CD14-positive monocyte (primary cell): ENCODE measurements at regions not wholly inside any gene's neighbourhood (a gene's known extent, or its start where the extent isn't known, plus 50 kb on each side); places are given as distances from the start of the nearest gene placed in this dataset.

ENCODE experiments used
- DNase-seq, 3 donors: peaks; one replicate each; pipeline ENCODE4 v3.0.0-alpha.2; 2011 to 2022
- H2AFZ ChIP-seq: 2 replicates; pipeline ENCODE4 v1.6.0; 2012; ENCODE audit warnings: mild to moderate bottlenecking, low read depth, low read length, inconsistent platforms; ENCODE audit not compliant: insufficient read depth, poor library complexity, severe bottlenecking
- H3K27ac ChIP-seq, 2 donors: 1 replicate in 1 of 2; 2 replicates in 1 of 2; pipeline ENCODE4 v1.5.1; 2012 to 2013; ENCODE audit warnings: low read length in 2 of 2, control low read depth in 1 of 2, inconsistent platforms in 1 of 2, low read depth in 1 of 2, mild to moderate bottlenecking in 1 of 2
- H3K27me3 ChIP-seq, 2 donors: one replicate each; pipeline versions ENCODE4 v1.6.0 to v1.6.1; 2011 to 2013; ENCODE audit warnings: low read length in 2 of 2; ENCODE audit not compliant: control insufficient read depth in 2 of 2, insufficient read depth in 2 of 2
- H3K36me3 ChIP-seq, 2 donors: replicated peaks in 1 of 2; 1 replicate in 1 of 2; 2 replicates in 1 of 2; pipeline versions ENCODE4 v1.5.1 to v1.6.1; 2012 to 2013; ENCODE audit warnings: low read length in 2 of 2, control low read depth in 1 of 2, inconsistent platforms in 1 of 2, mild to moderate bottlenecking in 1 of 2; ENCODE audit not compliant: insufficient read depth in 2 of 2, control insufficient read depth in 1 of 2
- H3K4me1 ChIP-seq, 2 donors: 1 replicate in 1 of 2; 2 replicates in 1 of 2; pipeline versions ENCODE4 v1.5.1 to v1.6.1; 2012 to 2013; ENCODE audit warnings: low read length in 2 of 2, control low read depth in 1 of 2, inconsistent platforms in 1 of 2, mild to moderate bottlenecking in 1 of 2, moderate library complexity in 1 of 2; ENCODE audit not compliant: insufficient read depth in 2 of 2, control insufficient read depth in 1 of 2
- H3K4me2 ChIP-seq: replicated peaks from 2 replicates; pipeline ENCODE3; 2012; ENCODE audit warnings: low read length, moderate library complexity, mild to moderate bottlenecking; ENCODE audit not compliant: poor library complexity, severe bottlenecking; ENCODE audit errors: extremely low read depth
- H3K4me3 ChIP-seq, 3 experiments: fragments of 200-600 bp in 1 of 3; sonication (generic) in 1 of 3; replicated peaks in 1 of 3; 1 replicate in 2 of 3; 2 replicates in 1 of 3; pipeline ENCODE4 v1.5.1; 2011 to 2013; ENCODE audit warnings: low read length in 3 of 3, mild to moderate bottlenecking in 3 of 3, control low read depth in 2 of 3, low read depth in 2 of 3, inconsistent platforms in 1 of 3, moderate library complexity in 1 of 3
- H3K79me2 ChIP-seq: 2 replicates; pipeline ENCODE4 v1.6.0; 2012; ENCODE audit warnings: mild to moderate bottlenecking, control low read depth, inconsistent platforms, low read length, moderate library complexity; ENCODE audit not compliant: insufficient read depth
- H3K9ac ChIP-seq: 2 replicates; pipeline ENCODE4 v1.6.0; 2017; ENCODE audit warnings: low read length, mild to moderate bottlenecking; ENCODE audit not compliant: insufficient read depth, poor library complexity, severe bottlenecking
- H3K9me3 ChIP-seq, 2 donors: replicated peaks in 1 of 2; 1 replicate in 1 of 2; 2 replicates in 1 of 2; pipeline versions ENCODE4 v1.5.1 to v1.6.1; 2012 to 2013; ENCODE audit warnings: low read length in 2 of 2, control low read depth in 1 of 2; ENCODE audit not compliant: control insufficient read depth in 1 of 2, insufficient read depth in 1 of 2
- H4K20me1 ChIP-seq: 2 replicates; pipeline ENCODE4 v1.6.0; 2012; ENCODE audit warnings: mild to moderate bottlenecking, low read length, control low read depth, moderate library complexity; ENCODE audit not compliant: insufficient read depth
- H3K27ac Mint-ChIP-seq, 7 donors: one replicate each; pipeline ENCODE4 v1.8.0; 2020; ENCODE audit warnings: mild to moderate bottlenecking in 7 of 7, mixed read lengths in 7 of 7, moderate library complexity in 6 of 7, inconsistent platforms in 2 of 7
- H3K27me3 Mint-ChIP-seq, 3 donors: one replicate each; pipeline ENCODE4 v1.8.0; 2021 to 2022; ENCODE audit warnings: low read depth in 3 of 3, mild to moderate bottlenecking in 3 of 3, mixed read lengths in 3 of 3, moderate library complexity in 3 of 3, inconsistent platforms in 1 of 3
- H3K36me3 Mint-ChIP-seq, 2 donors: one replicate each; pipeline ENCODE4 v1.8.0; 2020; ENCODE audit warnings: mixed read lengths in 2 of 2, inconsistent platforms in 1 of 2, mild to moderate bottlenecking in 1 of 2
- H3K4me1 Mint-ChIP-seq: one replicate; pipeline ENCODE4 v1.8.0; 2020; ENCODE audit warnings: mild to moderate bottlenecking, mixed read lengths
- H3K4me3 Mint-ChIP-seq, 2 donors: one replicate each; pipeline ENCODE4 v1.8.0; 2020; ENCODE audit warnings: mild to moderate bottlenecking in 2 of 2, mixed read lengths in 2 of 2, moderate library complexity in 1 of 2
- H3K9me3 Mint-ChIP-seq, 7 donors: one replicate each; pipeline ENCODE4 v1.8.0; 2020 to 2022; ENCODE audit warnings: mixed read lengths in 7 of 7, mild to moderate bottlenecking in 6 of 7, moderate library complexity in 6 of 7, inconsistent platforms in 2 of 7
- CTCF ChIP-seq: fragments of 200-600 bp; IDR thresholded peaks from one replicate; pipeline ENCODE4 v1.8.0; 2022; ENCODE audit warnings: antibody characterized with exemption, mild to moderate bottlenecking
- WGBS: methylation state at CpG from one replicate; pipeline ENCODE4 v1.1.5; 2013; ENCODE audit warnings: missing lambda C conversion rate; ENCODE audit not compliant: insufficient coverage; 5-methylcytosine and 5-hydroxymethylcytosine counted together
- intact Hi-C, 2 donors: fragments of 100-400 bp; cut with micrococcal nuclease; formaldehyde crosslinking; loops; one replicate each; pipeline versions ENCODE4 v1.15.0 to v1.15.1; 2023

- Histone ChIP-seq H3K9ac (no peak overlapping the region), H3K4me2 (no peak overlapping the region), H3K4me1 (no peaks in the 10 kb centered on the region), H3K27ac (no peak overlapping the region), H3K27me3 (no peaks in the 10 kb centered on the region), H3K79me2 (no peaks in the 10 kb centered on the region), H3K4me3 (no peak overlapping the region), H3K9me3 (no peaks in the 10 kb centered on the region), H4K20me1 (no peaks in the 10 kb centered on the region), H2AFZ (no peak overlapping the region), H3K36me3 (no peaks in the 10 kb centered on the region)
- TF ChIP-seq CTCF: no peak
- no peaks in the 10 kb centered on the region for H3K36me3 Mint-ChIP-seq
- DNase-seq: no peak
- H3K27ac Mint-ChIP-seq: peak overlapping the region in 1 of 7 donors; percentile 10
- peaks cover 0 to 4% (median 0%) of the 10 kb centered on the region in 7 donors for H3K9me3 Mint-ChIP-seq
- intact Hi-C loops: no loop called here
- WGBS: 100% methylated on average over 3 of the region's 3 CpGs
- no peak overlapping the region for H3K4me3 Mint-ChIP-seq
- peaks cover 0 to 4% (median 0%) of the 10 kb centered on the region in 3 donors for H3K27me3 Mint-ChIP-seq
- no peaks in the 10 kb centered on the region for H3K4me1 Mint-ChIP-seq
These were observed 439.3 kb upstream of the GOT2 start for GRCh38 chr16:59173408-59173831.

GRCh38 chr16:59170099-59170712 lies 436.1 kb upstream of the GOT2 start:
- no peak for TF ChIP-seq CTCF
- Histone ChIP-seq H3K4me3 (no peak overlapping the region), H4K20me1 (no peaks in the 10 kb centered on the region), H3K36me3 (no peaks in the 10 kb centered on the region), H3K4me2 (no peak overlapping the region), H3K9me3 (no peaks in the 10 kb centered on the region), H3K27ac (no peak overlapping the region), H3K9ac (no peak overlapping the region), H3K4me1 (no peaks in the 10 kb centered on the region), H3K79me2 (no peaks in the 10 kb centered on the region), H3K27me3 (no peaks in the 10 kb centered on the region), H2AFZ (no peak overlapping the region)
- Mint-ChIP-seq H3K36me3 (no peaks in the 10 kb centered on the region), H3K27me3 (peaks cover 0 to 5% (median 0%) of the 10 kb centered on the region in 3 donors), H3K27ac (no peak overlapping the region), H3K4me3 (no peak overlapping the region), H3K9me3 (peaks cover 0 to 1% (median 0%) of the 10 kb centered on the region in 7 donors), H3K4me1 (no peaks in the 10 kb centered on the region)
- no peak for DNase-seq
- intact Hi-C loops: no loop called here
- WGBS: 79% methylated on average over 5 of the region's 10 CpGs
